ENCODE measurements at regions not wholly inside any gene's neighbourhood (a gene's known extent, or its start where the extent isn't known, plus 50 kb on each side); places are given as distances from the start of the nearest gene placed in this dataset.

GRCh38 chr12:110971936-110972335 lies 51.6 kb upstream of the MYL2 start:
- ChIA-PET RAD21 (ENCODE audit: low non-redundant PET in 1 of 2, low total read pairs in 2 of 2, uncharacterized antibody in 2 of 2, unreplicated experiment in 2 of 2) (no interaction called here), CTCF (no interaction called here), POLR2A (no interaction called here)
- no peaks in the 10 kb centered on the region for H3K79me2 ChIP-seq (ENCODE audit: insufficient read depth, low read length)
- no peaks in the 10 kb centered on the region for H3K27me3 ChIP-seq (ENCODE audit: insufficient read depth, low read length)
- no peaks in the 10 kb centered on the region for H3K9me2 ChIP-seq (ENCODE audit: insufficient read depth)
- H4K20me1 ChIP-seq (ENCODE audit: insufficient read depth) = no peaks in the 10 kb centered on the region
- no peaks in the 10 kb centered on the region for H3K36me3 ChIP-seq (ENCODE audit: control insufficient read depth in 1 of 2, insufficient read depth in 2 of 2, low read length in 2 of 2)
- no peak overlapping the region for H3K4me2 ChIP-seq (ENCODE audit: low read length)
- DNase-seq (ENCODE audit: low read depth, low spot score) (no peak), ATAC-seq (no peak)
- intact Hi-C loops (cut with micrococcal nuclease) = no loop called here
- no TSS peak for BruUV-seq (replicated peaks)
- no peak overlapping the region for H3K27ac ChIP-seq (ENCODE audit: low read depth, low read length)
- H2AFZ ChIP-seq (ENCODE audit: low read depth, low read length, poor library complexity, severe bottlenecking) = no peak overlapping the region
- H3K9me3 ChIP-seq (ENCODE audit: control insufficient read depth in 1 of 2, insufficient read depth in 1 of 2, low read depth in 1 of 2, low read length in 2 of 2) = no peaks in the 10 kb centered on the region
- no peak overlapping the region for H3K9ac ChIP-seq (ENCODE audit: low read length)
- no peak for TF ChIP-seq SP1 (IDR thresholded peaks at IDR 0.05; ENCODE audit: low read depth)
- no peak for TF ChIP-seq YY1 (IDR thresholded peaks at IDR 0.05; ENCODE audit: extremely low read depth, insufficient replicate concordance, low read depth, low read length)
- no peak for TF ChIP-seq TCF7L2 (IDR thresholded peaks at IDR 0.05; ENCODE audit: borderline replicate concordance, extremely low read depth, insufficient read depth, insufficient read length)
- no peak for TF ChIP-seq CTCF (IDR thresholded peaks at IDR 0.05 in 2 of 3, conservative IDR thresholded peaks at IDR 0.05 in 1 of 3; ENCODE audit: borderline replicate concordance in 1 of 3, insufficient read depth in 1 of 3, low read depth in 2 of 3, low read length in 2 of 3)
- TF ChIP-seq, protein P1, sequence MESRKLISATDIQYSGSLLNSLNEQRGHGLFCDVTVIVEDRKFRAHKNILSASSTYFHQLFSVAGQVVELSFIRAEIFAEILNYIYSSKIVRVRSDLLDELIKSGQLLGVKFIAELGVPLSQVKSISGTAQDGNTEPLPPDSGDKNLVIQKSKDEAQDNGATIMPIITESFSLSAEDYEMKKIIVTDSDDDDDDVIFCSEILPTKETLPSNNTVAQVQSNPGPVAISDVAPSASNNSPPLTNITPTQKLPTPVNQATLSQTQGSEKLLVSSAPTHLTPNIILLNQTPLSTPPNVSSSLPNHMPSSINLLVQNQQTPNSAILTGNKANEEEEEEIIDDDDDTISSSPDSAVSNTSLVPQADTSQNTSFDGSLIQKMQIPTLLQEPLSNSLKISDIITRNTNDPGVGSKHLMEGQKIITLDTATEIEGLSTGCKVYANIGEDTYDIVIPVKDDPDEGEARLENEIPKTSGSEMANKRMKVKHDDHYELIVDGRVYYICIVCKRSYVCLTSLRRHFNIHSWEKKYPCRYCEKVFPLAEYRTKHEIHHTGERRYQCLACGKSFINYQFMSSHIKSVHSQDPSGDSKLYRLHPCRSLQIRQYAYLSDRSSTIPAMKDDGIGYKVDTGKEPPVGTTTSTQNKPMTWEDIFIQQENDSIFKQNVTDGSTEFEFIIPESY (IDR thresholded peaks at IDR 0.05; ENCODE audit: extremely low read depth, insufficient replicate concordance, low read length) = no peak
- no peak for TF ChIP-seq FOSL1 (IDR thresholded peaks at IDR 0.05; ENCODE audit: low read depth)
- no peak for TF ChIP-seq ZNF274 (IDR thresholded peaks at IDR 0.05; ENCODE audit: low read depth, low read length)
- TF ChIP-seq, protein P2, sequence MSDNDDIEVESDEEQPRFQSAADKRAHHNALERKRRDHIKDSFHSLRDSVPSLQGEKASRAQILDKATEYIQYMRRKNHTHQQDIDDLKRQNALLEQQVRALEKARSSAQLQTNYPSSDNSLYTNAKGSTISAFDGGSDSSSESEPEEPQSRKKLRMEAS (IDR thresholded peaks at IDR 0.05) = no peak
- TF ChIP-seq, protein P3, sequence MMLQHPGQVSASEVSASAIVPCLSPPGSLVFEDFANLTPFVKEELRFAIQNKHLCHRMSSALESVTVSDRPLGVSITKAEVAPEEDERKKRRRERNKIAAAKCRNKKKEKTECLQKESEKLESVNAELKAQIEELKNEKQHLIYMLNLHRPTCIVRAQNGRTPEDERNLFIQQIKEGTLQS (IDR thresholded peaks at IDR 0.05) = no peak
- TF ChIP-seq EZH2 (IDR thresholded peaks at IDR 0.05) = no peak
- TF ChIP-seq SRF (IDR thresholded peaks at IDR 0.05; ENCODE audit: low read depth) = no peak
- TF ChIP-seq RAD21 (IDR thresholded peaks at IDR 0.05; ENCODE audit: low read depth) = no peak
- no peak for TF ChIP-seq CEBPB (IDR thresholded peaks at IDR 0.05; ENCODE audit: low read depth)
- TF ChIP-seq REST (IDR thresholded peaks at IDR 0.05; ENCODE audit: low read depth) = no peak
- no peak for TF ChIP-seq SIN3A (IDR thresholded peaks at IDR 0.05; ENCODE audit: low read depth)
- no peak for TF ChIP-seq CBX3 (IDR thresholded peaks at IDR 0.05; ENCODE audit: low read depth)
- TF ChIP-seq POLR2AphosphoS5 (IDR thresholded peaks at IDR 0.05; ENCODE audit: low read depth, low read length) = no peak
- TF ChIP-seq POLR2A (IDR thresholded peaks at IDR 0.05; ENCODE audit: borderline replicate concordance, extremely low read depth, insufficient read depth, insufficient read length) = no peak
- TF ChIP-seq EGR1 (IDR thresholded peaks at IDR 0.05; ENCODE audit: low read depth) = no peak
- TF ChIP-seq ELF1 (IDR thresholded peaks at IDR 0.05; ENCODE audit: borderline replicate concordance, low read depth) = no peak
- no peaks in the 10 kb centered on the region for H3K4me1 ChIP-seq (ENCODE audit: control insufficient read depth in 1 of 2, insufficient read depth in 2 of 2, low read length in 2 of 2)
- no peak overlapping the region for H3K4me3 ChIP-seq (replicated peaks in 1 of 2; ENCODE audit: low read depth in 1 of 2, low read length in 2 of 2)
